ENCODE measurements at regions not wholly inside any gene's neighbourhood (a gene's known extent, or its start where the extent isn't known, plus 50 kb on each side); places are given as distances from the start of the nearest gene placed in this dataset.

- no peak for DNase-seq (ENCODE audit: low spot score)
These were observed 49.9 kb downstream of the CNTN3 start for GRCh38 chr3:74564560-74564959.

DNA sequence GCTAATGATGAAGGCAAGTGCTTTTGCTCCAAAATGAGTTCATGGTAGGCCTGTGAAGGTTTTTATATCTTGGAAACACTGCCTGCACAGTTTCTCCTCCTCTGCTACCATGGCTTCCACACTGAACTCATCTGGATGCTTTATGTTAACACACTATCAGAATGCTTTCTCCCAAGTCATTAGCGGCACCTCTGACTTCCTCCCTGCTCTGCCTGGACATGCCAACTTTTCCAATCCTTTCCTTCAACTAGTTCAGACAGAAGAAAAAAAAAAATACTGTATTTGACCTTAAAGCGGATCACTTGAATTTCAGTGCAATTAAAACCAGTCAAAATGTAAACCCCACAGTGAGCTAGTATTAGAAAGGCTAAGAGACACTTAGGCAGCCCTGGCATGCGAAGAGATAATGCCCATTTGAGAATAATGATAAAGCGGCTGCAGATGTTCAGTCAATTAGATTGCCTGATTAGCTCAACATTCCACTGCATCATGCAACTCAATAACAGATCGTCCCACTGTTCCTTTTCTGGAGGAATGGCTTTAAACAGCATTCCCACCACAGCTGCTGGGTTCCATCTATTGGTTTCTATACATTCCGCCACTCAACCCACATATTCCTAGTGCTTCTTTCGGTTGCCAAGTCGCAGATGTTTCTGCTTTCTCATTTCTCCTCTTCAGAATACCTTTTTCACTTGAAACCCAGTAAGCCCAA, 51.7 kb downstream of the CNTN3 start:
- DNase-seq (ENCODE audit: low spot score): no peak

- DNase-seq (ENCODE audit: low spot score): no peak
These were observed 52.6 kb downstream of the CNTN3 start for GRCh38 chr3:74561881-74562280.

GRCh38 chr3:74559261-74559660, 55.2 kb downstream of the CNTN3 start:
- no peak for DNase-seq (ENCODE audit: low spot score)

GRCh38 chr3:74550686-74551085, 63.8 kb downstream of the CNTN3 start:
- no peak for DNase-seq (ENCODE audit: low spot score)

- DNase-seq (ENCODE audit: low spot score): no peak
These were observed 68.0 kb downstream of the CNTN3 start for GRCh38 chr3:74546426-74546825.

- no peak for DNase-seq (ENCODE audit: low spot score)
These were observed 72.0 kb downstream of the CNTN3 start for GRCh38 chr3:74542441-74542840.

DNA sequence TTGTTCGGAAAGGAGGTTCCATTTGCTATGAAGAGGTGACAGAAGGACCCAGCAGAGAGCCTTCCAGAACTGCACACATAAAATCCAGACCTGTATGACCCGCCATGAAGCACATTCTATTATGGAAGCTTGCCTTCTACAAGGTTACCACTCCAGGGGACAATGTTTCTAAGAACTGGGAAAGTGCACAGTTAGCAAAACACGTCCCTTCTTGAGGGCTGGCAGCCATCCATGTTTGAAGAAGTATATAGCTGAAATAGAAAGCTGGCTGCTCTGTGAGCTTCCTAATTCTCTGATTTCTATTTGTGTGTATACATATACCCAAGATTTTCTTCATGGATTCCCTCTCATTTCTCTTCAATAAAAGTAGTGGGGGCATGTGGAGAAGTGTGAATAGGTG, 74.6 kb downstream of the CNTN3 start:
- no peak for DNase-seq (ENCODE audit: low spot score)

- no peak for DNase-seq (ENCODE audit: low spot score)
These were observed 75.8 kb downstream of the CNTN3 start for GRCh38 chr3:74538669-74539068.

DNA sequence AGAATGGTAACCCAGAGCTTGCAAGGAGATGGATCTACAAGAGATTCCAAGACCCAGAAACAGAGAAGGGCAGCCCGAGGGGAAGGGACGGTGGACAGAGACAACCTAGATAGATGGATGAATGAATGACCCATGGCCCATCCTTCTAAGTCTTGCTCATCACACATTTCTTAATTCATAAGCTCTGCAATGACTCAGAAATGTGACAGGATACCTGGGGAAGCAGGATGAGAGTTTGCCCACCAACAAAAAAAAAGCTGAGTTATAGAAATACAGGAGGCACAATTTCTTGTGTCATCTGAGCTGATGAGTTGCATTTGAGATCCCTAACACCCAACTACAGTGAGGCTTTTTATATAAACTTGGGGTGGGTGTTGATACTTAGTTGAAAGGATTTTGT, 76.6 kb downstream of the CNTN3 start:
- no peak for DNase-seq (ENCODE audit: low spot score)

DNA sequence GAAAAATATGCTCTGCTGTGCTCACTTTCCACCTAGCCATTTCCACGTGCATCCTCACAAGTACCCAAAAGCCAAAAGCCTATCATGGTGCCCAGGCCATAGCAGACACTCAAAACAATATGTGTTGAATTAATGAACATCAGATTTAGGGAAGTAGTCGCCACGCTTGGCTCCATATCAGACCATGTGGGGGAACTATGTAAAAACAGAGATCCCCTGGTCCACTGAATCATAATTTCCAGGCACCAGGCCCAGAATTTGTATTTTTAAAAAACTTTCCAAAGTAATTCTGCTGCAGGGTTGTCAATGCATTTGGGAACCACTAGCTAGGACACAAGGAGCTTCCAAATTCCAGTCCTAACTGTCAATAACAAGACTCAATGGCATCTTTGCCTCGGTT, 77.3 kb downstream of the CNTN3 start:
- DNase-seq (ENCODE audit: low spot score): no peak

DNA sequence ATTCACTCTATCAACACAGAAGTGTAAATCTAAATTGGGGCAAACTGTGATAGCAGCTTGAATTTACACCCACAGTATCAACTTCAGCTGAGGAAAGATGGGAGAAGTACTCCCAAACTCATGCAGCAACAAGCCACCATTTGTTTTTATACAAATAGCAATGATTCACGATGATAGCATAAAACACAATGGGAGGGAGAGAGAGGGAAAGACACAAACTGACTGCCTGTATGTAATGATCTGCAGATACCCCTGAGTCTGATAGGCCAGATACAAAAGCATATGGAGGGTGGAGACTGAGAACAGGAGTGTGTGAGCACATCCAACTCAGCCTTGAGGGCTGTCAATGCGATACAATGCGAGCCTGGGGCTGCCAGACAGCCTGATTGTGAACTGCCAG, 79.2 kb downstream of the CNTN3 start:
- DNase-seq (ENCODE audit: low spot score): no peak

GRCh38 chr3:74534611-74535010, 79.8 kb downstream of the CNTN3 start:
- no peak for DNase-seq (ENCODE audit: low spot score)

DNA sequence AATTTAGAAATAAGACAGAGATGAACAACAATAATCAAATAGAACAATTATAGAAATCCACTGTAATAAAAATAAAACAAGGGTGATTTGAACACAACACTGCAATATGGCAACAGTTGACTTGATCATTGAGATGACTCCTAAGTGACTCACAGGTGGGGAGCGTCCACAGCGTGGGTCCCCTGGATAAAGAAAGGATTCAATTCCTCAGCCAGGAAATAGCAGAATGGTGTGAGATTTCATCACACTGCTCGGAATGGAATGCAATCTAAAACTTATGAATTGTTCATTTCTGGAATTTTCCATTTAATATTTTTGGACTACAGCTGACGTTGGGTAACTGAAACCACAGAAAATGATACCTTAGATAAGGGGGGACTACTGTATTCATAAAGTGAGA, 82.0 kb downstream of the CNTN3 start:
- no peak for DNase-seq (ENCODE audit: low spot score)

- DNase-seq (ENCODE audit: low spot score): no peak
These were observed 83.0 kb downstream of the CNTN3 start for GRCh38 chr3:74531491-74531890.

DNA sequence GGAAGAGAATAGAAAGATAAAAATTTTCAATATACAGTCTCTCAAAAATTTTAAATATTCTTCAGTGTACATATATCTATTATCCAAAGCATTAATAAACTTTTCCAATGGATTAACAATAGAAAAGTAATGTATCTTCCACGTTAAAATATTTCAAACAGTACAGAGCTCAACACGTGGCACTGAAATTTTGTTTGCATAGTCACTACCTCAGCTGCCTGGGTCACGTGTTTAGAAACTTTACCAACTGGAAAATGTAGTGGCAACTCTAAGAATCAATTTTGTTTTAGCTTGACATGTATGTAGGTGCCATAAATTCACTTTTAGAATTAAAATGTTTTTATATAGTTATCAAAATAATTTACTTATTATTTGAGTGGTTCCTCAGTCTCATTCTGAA, 85.3 kb downstream of the CNTN3 start:
- DNase-seq (ENCODE audit: low spot score): no peak

DNA sequence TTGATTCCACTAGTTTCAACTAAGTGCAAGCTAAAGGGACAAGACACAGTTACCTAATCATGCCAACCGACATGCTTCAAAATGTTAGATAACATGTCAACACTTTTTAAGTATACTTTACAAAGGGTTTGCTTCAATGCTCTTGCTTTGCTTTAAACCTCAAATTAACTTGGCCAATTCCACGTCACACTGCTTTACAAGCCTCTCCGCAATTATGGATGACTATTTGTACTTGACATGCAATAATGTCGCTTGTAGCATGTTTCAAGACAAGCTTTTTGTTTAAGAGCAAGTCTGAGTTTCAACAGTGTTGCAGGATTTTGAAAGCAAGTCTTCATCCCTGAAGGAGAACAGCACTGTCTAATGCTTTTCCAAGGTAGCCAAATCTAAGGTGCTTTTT, 86.9 kb downstream of the CNTN3 start:
- DNase-seq (ENCODE audit: low spot score): no peak

GRCh38 chr3:74523811-74524210, 90.6 kb downstream of the CNTN3 start:
- no peak for DNase-seq (ENCODE audit: low spot score)

DNA sequence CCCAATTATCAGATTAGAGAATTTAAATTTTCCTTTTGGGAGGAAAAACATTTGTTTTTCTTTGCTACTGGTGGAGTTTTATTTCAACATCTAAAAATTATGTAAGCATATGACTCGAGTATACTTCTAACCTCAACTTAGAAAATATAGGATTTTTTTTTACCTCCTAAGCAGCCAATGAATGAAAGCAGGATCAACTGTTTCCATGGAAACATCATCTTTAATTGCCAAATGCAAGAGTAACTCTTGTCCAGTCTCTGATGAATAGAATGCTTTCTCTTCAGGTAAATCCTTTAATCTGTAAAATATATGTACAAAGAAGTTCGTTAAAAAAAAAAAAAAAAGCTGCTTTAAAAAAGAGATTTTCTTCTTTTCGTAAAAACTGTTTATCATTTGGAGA, 93.6 kb downstream of the CNTN3 start:
- DNase-seq (ENCODE audit: low spot score): no peak

GRCh38 chr3:74518610-74519009, 95.8 kb downstream of the CNTN3 start:
- no peak for DNase-seq (ENCODE audit: low spot score)

DNA sequence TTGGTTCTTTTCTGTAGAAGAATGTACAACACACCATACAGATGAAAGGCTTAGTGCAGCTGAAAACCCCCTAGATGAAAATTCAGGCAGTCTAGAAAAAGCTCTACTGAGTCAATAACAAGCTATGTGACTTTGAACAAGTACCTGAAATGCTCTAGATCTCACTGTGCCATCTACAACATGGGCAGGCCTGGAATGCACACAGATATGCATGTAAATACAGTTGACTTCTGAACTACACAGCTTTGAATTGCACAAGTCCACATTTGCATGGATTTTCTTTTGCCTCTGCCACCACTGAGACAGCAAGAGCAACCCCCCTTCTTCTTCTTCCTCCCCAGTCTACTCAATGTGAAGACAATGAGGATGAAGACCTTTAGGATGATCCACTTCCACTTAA, 98.4 kb downstream of the CNTN3 start:
- DNase-seq (ENCODE audit: low spot score): no peak

- no peak for DNase-seq (ENCODE audit: low spot score)
These were observed 99.0 kb downstream of the CNTN3 start for GRCh38 chr3:74515451-74515850.

GRCh38 chr3:74511078-74511477, 103.4 kb downstream of the CNTN3 start:
- DNase-seq (ENCODE audit: low spot score): no peak

DNA sequence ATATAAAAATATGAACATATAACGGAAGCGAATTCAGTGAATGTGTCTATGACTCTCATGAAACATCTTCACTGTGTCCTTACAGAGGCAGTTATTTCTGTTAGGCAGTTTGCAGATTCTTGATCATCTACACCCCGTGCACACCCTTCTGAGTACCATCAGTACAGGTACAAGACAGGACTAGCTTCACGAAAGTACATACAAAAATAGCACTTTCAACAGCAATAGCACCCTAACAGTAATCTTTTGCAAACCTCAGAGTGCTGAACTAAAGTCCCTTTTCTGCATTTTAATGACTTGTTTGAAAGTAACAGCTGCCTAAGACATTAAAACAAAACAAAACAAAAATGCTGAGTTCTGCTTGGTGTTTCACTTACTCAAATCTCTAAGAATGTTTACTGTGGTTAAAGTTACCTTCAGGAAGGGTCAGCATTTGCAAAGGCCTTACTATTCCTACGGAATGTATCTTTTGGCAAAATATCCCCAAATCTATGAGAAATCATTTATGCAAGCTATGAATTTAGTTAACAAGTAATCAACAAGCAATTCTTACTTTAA, 104.1 kb downstream of the CNTN3 start:
- no peak for DNase-seq (ENCODE audit: low spot score)

Measured in HT-29 (cell line).